ENCODE measurements at regions not wholly inside any gene's neighbourhood (a gene's known extent, or its start where the extent isn't known, plus 50 kb on each side); places are given as distances from the start of the nearest gene placed in this dataset.

- no peak for TF ChIP-seq CTCF (conservative IDR thresholded peaks at IDR 0.05; ENCODE audit: low read depth, low read length)
- TF ChIP-seq EZH2 (IDR thresholded peaks at IDR 0.05; ENCODE audit: borderline replicate concordance, low read depth, low read length, poor library complexity, severe bottlenecking), result no peak
Measured at GRCh38 chr1:219326843-219327242, 153.2 kb downstream of the LYPLAL1 start.
